Tibial nerve (tissue), 4 donors: ENCODE measurements at regions not wholly inside any gene's neighbourhood (a gene's known extent, or its start where the extent isn't known, plus 50 kb on each side); places are given as distances from the start of the nearest gene placed in this dataset.
"Not testable (repeated sequence)": the region's sequence is repeated elsewhere in the genome, so short reads cannot be mapped to it uniquely, and the experiment has no call there.

Experiments used
- DNase-seq, 2 donors: peaks; one replicate each; pipeline ENCODE4 v3.0.0-alpha.2; 2019; ENCODE audit warnings: low spot score in 2 of 2
- H3K27ac ChIP-seq, 4 donors: fragments of 200-600 bp; sonication (generic) in 3 of 4; one replicate each; pipeline ENCODE4 v1.5.1; 2017 to 2019; ENCODE audit warnings: mild to moderate bottlenecking in 1 of 4
- H3K27me3 ChIP-seq, 2 donors: fragments of 200-600 bp; sonication (generic) in 1 of 2; one replicate each; pipeline versions ENCODE4 v1.5.1 to v1.6.0; 2017 to 2019
- H3K36me3 ChIP-seq, 3 donors: fragments of 200-600 bp; sonication (generic); one replicate each; pipeline ENCODE4 v1.5.1; 2018 to 2019
- H3K4me1 ChIP-seq, 4 donors: fragments of 200-600 bp; sonication (generic) in 3 of 4; one replicate each; pipeline ENCODE4 v1.5.1; 2017 to 2019
- H3K4me3 ChIP-seq, 4 donors: fragments of 200-600 bp; sonication (generic) in 3 of 4; one replicate each; pipeline ENCODE4 v1.5.1; 2017 to 2019; ENCODE audit warnings: mild to moderate bottlenecking in 1 of 4, moderate library complexity in 1 of 4
- H3K9me3 ChIP-seq, 4 donors: fragments of 200-600 bp; sonication (generic) in 3 of 4; one replicate each; pipeline ENCODE4 v1.5.1; 2017 to 2019
- CTCF ChIP-seq, 5 experiments: fragments of 200-600 bp in 3 of 5; fragments of 450-650 bp in 2 of 5; sonication (generic) in 3 of 5; IDR thresholded peaks; one replicate each; pipeline ENCODE4 v1.5.1; 2016 to 2019; ENCODE audit warnings: antibody characterized with exemption in 5 of 5, mild to moderate bottlenecking in 3 of 5, moderate library complexity in 2 of 5
- EP300 ChIP-seq, 2 donors: sonication (generic); formaldehyde crosslinking; IDR thresholded peaks; one replicate each; pipeline ENCODE4 v1.6.1; 2017; ENCODE audit warnings: antibody characterized with exemption in 2 of 2, mild to moderate bottlenecking in 1 of 2
- POLR2A ChIP-seq, 2 donors: fragments of 450-650 bp; IDR thresholded peaks; one replicate each; pipeline ENCODE4 v1.6.1; 2017; ENCODE audit warnings: antibody characterized with exemption in 2 of 2, mild to moderate bottlenecking in 2 of 2, moderate library complexity in 2 of 2
- WGBS, 2 donors: methylation state at CpG; one replicate each; pipeline ENCODE4 v1.1.5; 2018; 5-methylcytosine and 5-hydroxymethylcytosine counted together

- H3K4me3 ChIP-seq, result no peak overlapping the region
- no peaks in the 10 kb centered on the region for H3K27me3 ChIP-seq
- no peak for DNase-seq
- TF ChIP-seq POLR2A (IDR thresholded peaks at IDR 0.05) (no peak), CTCF (IDR thresholded peaks at IDR 0.05) (no peak), EP300 (IDR thresholded peaks at IDR 0.05) (no peak)
- WGBS, 2 donors, result 73 to 74% methylated on average over 13 of the region's 13 CpGs
- H3K27ac ChIP-seq, result no peak overlapping the region
- no peaks in the 10 kb centered on the region for H3K36me3 ChIP-seq
- H3K9me3 ChIP-seq, result no peaks in the 10 kb centered on the region
- H3K4me1 ChIP-seq, result peaks cover 0 to 4% (median 0%) of the 10 kb centered on the region in 4 donors
These were observed 171.1 kb upstream of the KLF6 start for GRCh38 chr10:3955955-3956617.

- TF ChIP-seq EP300 (IDR thresholded peaks at IDR 0.05), result no peak
- TF ChIP-seq CTCF (IDR thresholded peaks at IDR 0.05), result no peak
- WGBS, 2 donors, result 60 to 67% methylated on average over 13 of the region's 13 CpGs
- no peaks in the 10 kb centered on the region for H3K36me3 ChIP-seq
- H3K4me1 ChIP-seq, result peaks cover 0 to 4% (median 0%) of the 10 kb centered on the region in 4 donors
- no peak overlapping the region for H3K4me3 ChIP-seq
- no peaks in the 10 kb centered on the region for H3K27me3 ChIP-seq
- no peak overlapping the region for H3K27ac ChIP-seq
- no peaks in the 10 kb centered on the region for H3K9me3 ChIP-seq
- DNase-seq, result no peak
These were observed 170.5 kb upstream of the KLF6 start for GRCh38 chr10:3955493-3955892.

DNA sequence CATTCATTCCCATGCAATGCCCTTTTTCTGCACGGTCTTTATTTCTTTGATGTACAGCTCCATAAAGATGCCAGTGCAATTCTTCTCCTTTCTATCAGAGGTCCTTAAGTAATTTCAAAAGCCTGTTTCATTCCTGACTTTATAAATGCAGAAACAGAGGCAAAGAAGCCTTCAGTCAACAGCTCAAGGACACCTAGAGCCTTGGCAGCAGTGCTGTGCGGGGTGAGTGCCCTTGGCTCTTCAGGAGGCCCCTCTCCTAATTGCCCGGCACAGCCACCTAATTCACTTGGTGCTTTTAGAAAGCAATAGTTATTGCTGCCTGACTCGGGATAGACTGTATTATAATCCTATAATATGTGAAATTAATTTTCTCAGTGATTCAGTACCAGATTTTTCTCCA is 169.6 kb upstream of the KLF6 start:
- no peak for TF ChIP-seq CTCF (IDR thresholded peaks at IDR 0.05)
- no peak for TF ChIP-seq EP300 (IDR thresholded peaks at IDR 0.05)
- TF ChIP-seq POLR2A (IDR thresholded peaks at IDR 0.05), result no peak
- Histone ChIP-seq H3K4me1 (peaks cover 0 to 3% (median 0%) of the 10 kb centered on the region in 4 donors), H3K9me3 (no peaks in the 10 kb centered on the region), H3K36me3 (no peaks in the 10 kb centered on the region), H3K27me3 (no peaks in the 10 kb centered on the region), H3K4me3 (no peak overlapping the region), H3K27ac (no peak overlapping the region)
- DNase-seq, result no peak
- 72 to 80% methylated on average over 4 of the region's 4 CpGs for WGBS, 2 donors

GRCh38 chr10:3954007-3954406 is 169.0 kb upstream of the KLF6 start:
- H3K27ac ChIP-seq, H3K4me3 ChIP-seq, DNase-seq, H3K36me3 ChIP-seq, H3K4me1 ChIP-seq, H3K9me3 ChIP-seq, H3K27me3 ChIP-seq: not testable (repeated sequence)
- WGBS, 2 donors, result 96 to 100% methylated on average over 1 of the region's 1 CpG

DNA sequence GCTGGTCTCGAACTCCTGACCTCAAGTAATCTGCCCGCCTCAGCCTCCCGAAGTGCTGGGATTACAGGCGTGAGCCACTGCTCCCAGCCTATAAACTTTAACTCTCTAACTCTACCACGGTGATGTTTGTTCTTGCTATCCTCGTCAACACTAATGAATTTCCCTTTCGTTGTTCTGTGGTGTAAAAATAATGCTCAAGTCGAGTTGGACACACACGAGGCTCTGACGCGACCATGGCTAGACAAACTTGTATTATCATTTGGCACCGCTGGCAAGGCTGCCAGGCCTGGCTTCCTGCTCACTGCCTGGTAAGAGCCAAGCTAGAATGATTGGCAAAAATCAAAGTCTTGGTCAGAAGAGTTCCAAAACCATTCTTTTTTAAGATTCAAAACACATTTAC is 167.0 kb upstream of the KLF6 start:
- no peak for DNase-seq
- Histone ChIP-seq H3K9me3 (no peaks in the 10 kb centered on the region), H3K27ac (peak overlapping the region in 1 of 4 donors; percentile 0), H3K36me3 (no peaks in the 10 kb centered on the region), H3K4me3 (no peak overlapping the region), H3K4me1 (peaks cover 0 to 9% (median 0%) of the 10 kb centered on the region in 4 donors), H3K27me3 (no peaks in the 10 kb centered on the region)
- WGBS, 2 donors, result 66 to 67% methylated on average over 12 of the region's 12 CpGs
- TF ChIP-seq EP300 (IDR thresholded peaks at IDR 0.05) (no peak), POLR2A (IDR thresholded peaks at IDR 0.05) (no peak)

DNA sequence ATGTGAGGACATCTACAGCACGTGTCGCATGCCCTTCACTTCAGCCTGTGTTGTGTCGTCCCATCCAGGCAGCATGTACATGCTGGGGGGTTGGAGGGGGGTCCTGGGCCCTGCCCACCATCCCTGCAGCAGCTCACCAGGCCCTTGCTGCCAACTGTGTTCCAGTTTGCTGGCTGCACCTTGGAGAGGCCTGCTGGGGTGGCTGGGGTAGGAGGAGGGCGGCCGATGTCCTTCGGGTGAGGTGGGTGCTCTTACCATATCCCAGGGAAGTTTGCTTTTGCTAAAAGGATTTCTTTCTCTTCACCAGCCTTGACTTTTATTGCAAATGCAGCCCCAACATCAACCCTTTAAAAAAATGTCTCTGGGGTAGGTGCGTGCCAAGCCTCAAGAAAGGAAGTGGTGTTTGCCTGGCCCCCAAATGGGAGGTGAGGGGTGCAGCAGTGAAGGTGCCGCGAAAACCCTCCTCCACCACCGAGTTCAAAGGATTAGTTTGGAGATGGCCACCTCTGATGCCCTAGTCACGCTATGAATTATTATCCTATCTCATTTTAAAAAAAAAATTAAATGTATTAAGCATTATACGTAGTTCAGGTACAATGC is 165.8 kb upstream of the KLF6 start:
- H3K36me3 ChIP-seq, result no peaks in the 10 kb centered on the region
- peaks cover 0 to 9% (median 0%) of the 10 kb centered on the region in 4 donors for H3K4me1 ChIP-seq
- no peaks in the 10 kb centered on the region for H3K27me3 ChIP-seq
- WGBS, 2 donors, result 90 to 96% methylated on average over 12 of the region's 12 CpGs
- DNase-seq, result no peak
- no peak overlapping the region for H3K4me3 ChIP-seq
- TF ChIP-seq POLR2A (IDR thresholded peaks at IDR 0.05), result no peak
- no peak for TF ChIP-seq CTCF (IDR thresholded peaks at IDR 0.05)
- TF ChIP-seq EP300 (IDR thresholded peaks at IDR 0.05), result no peak
- H3K9me3 ChIP-seq, result no peaks in the 10 kb centered on the region
- no peak overlapping the region for H3K27ac ChIP-seq
